SK-N-SH (cell line): ENCODE measurements at regions not wholly inside any gene's neighbourhood (a gene's known extent, or its start where the extent isn't known, plus 50 kb on each side); places are given as distances from the start of the nearest gene placed in this dataset.

Experiments used
- CTCF ChIA-PET: fragments of 300-600, 350-600 bp; formaldehyde crosslinking; extraction: SDS; loops from one replicate; lab custom pipeline; 2021; lab: Yijun Ruan, JAX
- POLR2A ChIA-PET: fragments of 350-600 bp; sonication (Branson Sonifier 250); formaldehyde crosslinking; extraction: SDS; loops from one replicate; lab custom pipeline; 2020; ENCODE audit warnings: antibody characterized with exemption, inconsistent platforms; lab: Yijun Ruan, JAX
- DNase-seq: peaks from one replicate; pipeline ENCODE4 v3.0.0; 2012
- H2AFZ ChIP-seq: fragments of 200-600 bp; sonication (generic); 2 replicates; pipeline ENCODE4 v1.8.1; 2016; ENCODE audit warnings: antibody characterized with exemption, mild to moderate bottlenecking, low read depth
- H3F3A ChIP-seq: fragments of 200-600 bp; sonication (generic); replicated peaks from 2 replicates; pipeline ENCODE3; 2016; ENCODE audit warnings: antibody characterized with exemption, mild to moderate bottlenecking; ENCODE audit not compliant: insufficient read depth
- H3K27ac ChIP-seq, 2 experiments: fragments of 200-500 bp in 1 of 2; fragments of 200-600 bp in 1 of 2; sonication (Bioruptor generic) in 1 of 2; sonication (generic), shearing (Covaris generic) in 1 of 2; 2 replicates each; pipeline versions ENCODE4 v1.5.1 to v1.6.1; 2014 to 2016; ENCODE audit warnings: low read depth in 2 of 2, inconsistent platforms in 1 of 2, low read length in 1 of 2, mild to moderate bottlenecking in 1 of 2, mixed read lengths in 1 of 2
- H3K27me3 ChIP-seq: fragments of 200-600 bp; sonication (generic), shearing (Covaris generic); 2 replicates; pipeline ENCODE4 v1.6.1; 2016; ENCODE audit warnings: mixed run types; ENCODE audit not compliant: insufficient read depth
- H3K36me3 ChIP-seq, 2 experiments: fragments of 200-500 bp in 1 of 2; fragments of 200-600 bp in 1 of 2; sonication (Bioruptor generic) in 1 of 2; sonication (generic) in 1 of 2; replicated peaks in 1 of 2; 2 replicates each; pipeline versions ENCODE3 to v1.5.1; 2014 to 2016; ENCODE audit warnings: low read length in 1 of 2, mild to moderate bottlenecking in 1 of 2; ENCODE audit not compliant: insufficient read depth in 2 of 2, control insufficient read depth in 1 of 2
- H3K4me1 ChIP-seq, 2 experiments: fragments of 200-500 bp in 1 of 2; fragments of 200-600 bp in 1 of 2; sonication (Bioruptor generic) in 1 of 2; sonication (generic), shearing (Covaris generic) in 1 of 2; 2 replicates each; pipeline versions ENCODE4 v1.5.1 to v1.6.1; 2014 to 2016; ENCODE audit warnings: low read depth in 1 of 2, low read length in 1 of 2, mixed run types in 1 of 2; ENCODE audit not compliant: insufficient read depth in 2 of 2, control insufficient read depth in 1 of 2
- H3K4me2 ChIP-seq: fragments of 200-600 bp; sonication (generic), shearing (Covaris generic); 2 replicates; pipeline ENCODE4 v1.6.1; 2017; ENCODE audit warnings: mixed run types
- H3K4me3 ChIP-seq, 2 experiments: fragments of 200-500 bp in 1 of 2; fragments of 200-600 bp in 1 of 2; sonication (Bioruptor generic) in 1 of 2; sonication (generic), shearing (Covaris generic) in 1 of 2; 2 replicates each; pipeline versions ENCODE4 v1.5.1 to v1.8.1; 2014 to 2016; ENCODE audit warnings: low read depth in 2 of 2, inconsistent platforms in 1 of 2, low read length in 1 of 2, mild to moderate bottlenecking in 1 of 2, mixed read lengths in 1 of 2, moderate library complexity in 1 of 2
- H3K79me2 ChIP-seq: fragments of 200-600 bp; sonication (generic); 2 replicates; pipeline ENCODE4 v1.8.1; 2017; ENCODE audit warnings: mild to moderate bottlenecking; ENCODE audit not compliant: insufficient read depth
- H3K9ac ChIP-seq: fragments of 200-600 bp; sonication (generic); 2 replicates; pipeline ENCODE4 v1.6.1; 2017; ENCODE audit warnings: mixed run types
- H3K9me2 ChIP-seq: fragments of 200-600 bp; sonication (generic); 2 replicates; pipeline ENCODE4 v1.6.1; 2017; ENCODE audit warnings: mixed run types
- H3K9me3 ChIP-seq: fragments of 200-600 bp; sonication (generic); 2 replicates; pipeline ENCODE4 v1.6.1; 2017; ENCODE audit warnings: mixed run types, mild to moderate bottlenecking, moderate library complexity
- H4K20me1 ChIP-seq: fragments of 200-600 bp; sonication (generic); 2 replicates; pipeline ENCODE4 v1.6.1; 2017; ENCODE audit warnings: mild to moderate bottlenecking, mixed run types; ENCODE audit not compliant: insufficient read depth
- EP300 ChIP-seq, 2 experiments: IDR thresholded peaks; 2 replicates each; pipeline versions ENCODE4 v1.4.0 to v1.6.1; 2012; ENCODE audit warnings: borderline replicate concordance in 1 of 2, low read depth in 1 of 2, low read length in 1 of 2
- EZH2phosphoT487 ChIP-seq: fragments of 200-600 bp; sonication (generic); IDR thresholded peaks from 2 replicates; pipeline ENCODE4 v1.6.1; 2017; ENCODE audit warnings: low read depth, mixed run types, mild to moderate bottlenecking, antibody characterized with exemption, moderate library complexity, borderline replicate concordance
- FOSL2 ChIP-seq: IDR thresholded peaks from 2 replicates; pipeline ENCODE4 v1.4.0; 2012; ENCODE audit warnings: low read depth, mild to moderate bottlenecking, moderate library complexity, borderline replicate concordance
- FOXM1 ChIP-seq: IDR thresholded peaks from 2 replicates; pipeline ENCODE4 v1.4.0; 2012; ENCODE audit warnings: low read depth, mild to moderate bottlenecking
- GATA2 ChIP-seq: sonication (generic); formaldehyde crosslinking; IDR thresholded peaks from 2 replicates; pipeline ENCODE4 v1.5.0; 2020; ENCODE audit warnings: mild to moderate bottlenecking, missing genetic modification reagents
- JUND ChIP-seq: IDR thresholded peaks from 2 replicates; pipeline ENCODE4 v1.4.0; 2012
- MEF2A ChIP-seq: IDR thresholded peaks from 2 replicates; pipeline ENCODE4 v1.4.0; 2012; ENCODE audit warnings: low read depth, borderline replicate concordance
- NRF1 ChIP-seq: IDR thresholded peaks from 2 replicates; pipeline ENCODE4 v1.6.1; 2012; ENCODE audit warnings: low read depth, mild to moderate bottlenecking, low read length
- RCOR1 ChIP-seq: fragments of 150-350 bp; IDR thresholded peaks from 2 replicates; pipeline ENCODE4 v1.6.1; 2017; ENCODE audit warnings: antibody characterized with exemption, low read length
- SMC3 ChIP-seq: IDR thresholded peaks from 2 replicates; pipeline ENCODE4 v1.6.1; 2012; ENCODE audit warnings: low read depth, low read length, improper control_type of control experiment
- TEAD4 ChIP-seq: IDR thresholded peaks from 2 replicates; pipeline ENCODE4 v1.4.0; 2012; ENCODE audit warnings: mild to moderate bottlenecking, borderline replicate concordance; ENCODE audit not compliant: insufficient read depth
- YY1 ChIP-seq: IDR thresholded peaks from 2 replicates; pipeline ENCODE4 v1.4.0; 2012; ENCODE audit warnings: low read depth, mild to moderate bottlenecking
- WGBS: methylation state at CpG from one replicate; pipeline ENCODE4 v1.1.6; 2017; ENCODE audit warnings: low lambda C conversion rate; 5-methylcytosine and 5-hydroxymethylcytosine counted together
- TF ChIP-seq, protein P1 (sequence below): IDR thresholded peaks from 2 replicates; pipeline ENCODE4 v1.6.1; 2012; ENCODE audit warnings: mild to moderate bottlenecking, low read depth, low read length, moderate library complexity

DNA sequence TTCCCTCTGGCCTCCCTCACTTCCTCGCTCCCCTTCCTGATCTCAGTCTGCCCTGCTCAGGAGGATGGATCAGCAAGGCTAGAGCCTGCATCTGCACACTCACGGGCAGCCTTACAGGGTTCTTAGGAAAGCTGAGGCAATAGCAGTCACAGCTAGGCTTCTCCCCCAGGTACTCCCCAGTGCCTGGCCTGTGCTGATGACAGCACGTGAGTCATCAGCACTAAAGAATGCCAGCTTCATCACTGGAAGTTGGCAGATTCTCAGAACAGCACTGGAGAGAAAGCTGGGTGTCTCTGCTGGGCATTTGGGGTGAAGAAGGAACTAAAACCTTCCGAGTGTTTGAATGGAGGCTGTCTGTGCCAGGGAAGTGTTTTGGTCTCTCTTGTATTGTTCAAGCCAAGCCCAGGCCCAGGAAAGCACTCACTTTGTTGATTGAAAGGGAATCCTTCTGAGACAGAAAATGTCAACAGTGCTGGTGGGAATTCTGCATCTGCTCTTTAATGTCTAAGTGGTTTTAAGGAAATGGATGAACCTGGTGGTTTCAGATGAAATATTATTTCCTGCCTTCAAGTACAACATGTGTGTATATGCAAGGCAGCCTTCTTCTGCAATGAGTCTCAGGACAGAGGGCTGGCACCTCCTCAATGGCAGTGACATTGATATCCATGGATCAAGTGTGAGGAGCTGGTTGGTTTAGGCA lies 73.0 kb upstream of the SCOC start (continued):
- TF ChIP-seq, protein P1, sequence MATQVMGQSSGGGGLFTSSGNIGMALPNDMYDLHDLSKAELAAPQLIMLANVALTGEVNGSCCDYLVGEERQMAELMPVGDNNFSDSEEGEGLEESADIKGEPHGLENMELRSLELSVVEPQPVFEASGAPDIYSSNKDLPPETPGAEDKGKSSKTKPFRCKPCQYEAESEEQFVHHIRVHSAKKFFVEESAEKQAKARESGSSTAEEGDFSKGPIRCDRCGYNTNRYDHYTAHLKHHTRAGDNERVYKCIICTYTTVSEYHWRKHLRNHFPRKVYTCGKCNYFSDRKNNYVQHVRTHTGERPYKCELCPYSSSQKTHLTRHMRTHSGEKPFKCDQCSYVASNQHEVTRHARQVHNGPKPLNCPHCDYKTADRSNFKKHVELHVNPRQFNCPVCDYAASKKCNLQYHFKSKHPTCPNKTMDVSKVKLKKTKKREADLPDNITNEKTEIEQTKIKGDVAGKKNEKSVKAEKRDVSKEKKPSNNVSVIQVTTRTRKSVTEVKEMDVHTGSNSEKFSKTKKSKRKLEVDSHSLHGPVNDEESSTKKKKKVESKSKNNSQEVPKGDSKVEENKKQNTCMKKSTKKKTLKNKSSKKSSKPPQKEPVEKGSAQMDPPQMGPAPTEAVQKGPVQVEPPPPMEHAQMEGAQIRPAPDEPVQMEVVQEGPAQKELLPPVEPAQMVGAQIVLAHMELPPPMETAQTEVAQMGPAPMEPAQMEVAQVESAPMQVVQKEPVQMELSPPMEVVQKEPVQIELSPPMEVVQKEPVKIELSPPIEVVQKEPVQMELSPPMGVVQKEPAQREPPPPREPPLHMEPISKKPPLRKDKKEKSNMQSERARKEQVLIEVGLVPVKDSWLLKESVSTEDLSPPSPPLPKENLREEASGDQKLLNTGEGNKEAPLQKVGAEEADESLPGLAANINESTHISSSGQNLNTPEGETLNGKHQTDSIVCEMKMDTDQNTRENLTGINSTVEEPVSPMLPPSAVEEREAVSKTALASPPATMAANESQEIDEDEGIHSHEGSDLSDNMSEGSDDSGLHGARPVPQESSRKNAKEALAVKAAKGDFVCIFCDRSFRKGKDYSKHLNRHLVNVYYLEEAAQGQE, result no peak
- TF ChIP-seq EP300 (IDR thresholded peaks at IDR 0.05; ENCODE audit: borderline replicate concordance in 1 of 2, low read depth in 1 of 2, low read length in 1 of 2) (0 out of 4 replicates have a peak, but pooled peaks of 1 of the 2 experiments have one; percentile 38), FOXM1 (no peak), MEF2A (no peak), YY1 (no peak; the same call in 1 of the 2 replicates), RCOR1 (no peak), SMC3 (no peak), GATA2 (CRISPR knock-in tag) (no peak), JUND (peak; percentile 77)
- TF ChIP-seq, all 33 proteins: peak for 9

DNA sequence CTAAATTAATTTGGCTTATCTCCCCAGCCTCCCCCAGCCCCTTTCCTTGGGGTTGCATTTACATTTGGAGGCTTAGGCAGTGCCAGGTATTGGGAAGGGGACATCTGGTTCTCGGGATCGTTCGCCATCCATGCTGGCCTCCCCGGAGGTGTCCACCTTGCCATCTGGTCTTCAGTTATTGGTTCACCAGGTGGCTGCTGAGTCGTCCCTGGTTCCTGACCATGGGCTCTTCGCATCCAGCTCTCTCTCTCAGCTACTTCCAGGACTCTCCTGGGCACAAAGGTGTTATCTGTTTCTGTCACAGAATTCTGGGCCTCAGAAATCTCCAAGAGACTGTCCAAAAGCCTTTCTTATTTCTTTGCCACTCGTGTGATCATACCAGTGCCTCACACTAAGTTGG lies 75.4 kb upstream of the SCOC start:
- no peak overlapping the region for H3K9ac ChIP-seq
- H2AFZ ChIP-seq, result no peak overlapping the region
- no peaks in the 10 kb centered on the region for H3K27me3 ChIP-seq
- H3F3A ChIP-seq, result peaks cover 4% of the 10 kb centered on the region
- no peaks in the 10 kb centered on the region for H3K9me2 ChIP-seq
- H3K4me2 ChIP-seq, result no peak overlapping the region
- H3K9me3 ChIP-seq, result no peaks in the 10 kb centered on the region
- 95% methylated on average over 7 of the region's 7 CpGs for WGBS
- POLR2A ChIA-PET, result no interaction called here
- no peaks in the 10 kb centered on the region for H4K20me1 ChIP-seq
- TF ChIP-seq NRF1, result no peak
- peaks cover 8 to 23% of the 10 kb centered on the region in 2 experiments for H3K4me1 ChIP-seq
- no peak overlapping the region for H3K27ac ChIP-seq
- no peak for DNase-seq
- H3K79me2 ChIP-seq, result no peaks in the 10 kb centered on the region
- no peaks in the 10 kb centered on the region for H3K36me3 ChIP-seq
- CTCF ChIA-PET, result no interaction called here
- no peak overlapping the region for H3K4me3 ChIP-seq

DNA sequence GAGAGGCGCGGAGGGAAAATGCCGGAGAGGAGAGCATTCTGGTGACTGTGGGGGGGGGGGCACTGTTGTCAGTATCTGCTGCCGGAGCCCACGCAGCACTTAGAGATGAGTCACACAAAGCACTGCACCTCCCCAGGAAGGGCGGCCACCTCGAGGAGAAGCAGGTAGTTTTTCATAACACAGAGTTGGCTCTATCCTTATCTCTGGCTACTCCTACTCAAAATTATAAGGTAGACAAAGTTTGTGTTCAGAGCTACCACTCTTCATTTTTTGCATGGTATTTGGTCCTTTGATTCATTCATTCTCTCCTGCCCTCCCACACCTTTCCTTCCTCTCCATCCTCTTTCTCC lies 76.2 kb upstream of the SCOC start:
- H3K9ac ChIP-seq, result no peak overlapping the region

More for the DNA sequence above, 76.2 kb upstream of the SCOC start:
- TF ChIP-seq FOSL2, result peak; percentile 26
- no peak for TF ChIP-seq TEAD4
- TF ChIP-seq JUND, result peak; percentile 31; the same call in 1 of the 2 replicates
- no peak for TF ChIP-seq EZH2phosphoT487
- Histone ChIP-seq H3K27me3 (no peaks in the 10 kb centered on the region), H3K79me2 (no peaks in the 10 kb centered on the region), H4K20me1 (no peaks in the 10 kb centered on the region), H3K4me2 (peak overlapping the region; percentile 23; the same call in 1 of the 2 replicates), H3K27ac (no peak overlapping the region), H3K4me1 (peaks cover 8 to 23% of the 10 kb centered on the region in 2 experiments), H3K9me3 (no peaks in the 10 kb centered on the region), H3F3A (peaks cover 4% of the 10 kb centered on the region), H3K9me2 (no peaks in the 10 kb centered on the region), H3K36me3 (no peaks in the 10 kb centered on the region), H3K4me3 (no peak overlapping the region), H2AFZ (no peak overlapping the region)
- CTCF ChIA-PET, result no interaction called here
- no peak for DNase-seq
- WGBS, result 50% methylated on average over 6 of the region's 7 CpGs
- POLR2A ChIA-PET, result no interaction called here
